HL-60 (cell line): ENCODE measurements at regions not wholly inside any gene's neighbourhood (a gene's known extent, or its start where the extent isn't known, plus 50 kb on each side); places are given as distances from the start of the nearest gene placed in this dataset.

ENCODE experiments used
- DNase-seq, 2 experiments: peaks; one replicate each; pipeline ENCODE4 v3.0.0-alpha.2; 2010 to 2020; ENCODE audit warnings: low read depth in 1 of 2, low spot score in 1 of 2
- H3K27ac ChIP-seq: fragments of 250-450 bp; sonication (Bioruptor Pico); replicated peaks from 2 replicates; pipeline ENCODE4 v1.5.1; 2020; ENCODE audit warnings: mild to moderate bottlenecking, moderate library complexity
- H3K27me3 ChIP-seq: fragments of 250-450 bp; sonication (Bioruptor Pico); 2 replicates; pipeline ENCODE4 v1.5.1; 2021; ENCODE audit warnings: mild to moderate bottlenecking, moderate library complexity; ENCODE audit not compliant: insufficient read depth, poor library complexity, severe bottlenecking
- H3K4me3 ChIP-seq: replicated peaks from 2 replicates; pipeline ENCODE4 v1.5.1; 2011; ENCODE audit warnings: mild to moderate bottlenecking, control low read depth, low read length; ENCODE audit not compliant: insufficient read depth
- GABPA ChIP-seq: IDR thresholded peaks from 2 replicates; pipeline ENCODE4 v1.6.1; 2012; ENCODE audit warnings: low read depth
- POLR2AphosphoS5 ChIP-seq: IDR thresholded peaks from 2 replicates; pipeline ENCODE4 v1.6.1; 2012; ENCODE audit warnings: low read depth
- SPI1 ChIP-seq: IDR thresholded peaks from 2 replicates; pipeline ENCODE4 v1.6.1; 2012; ENCODE audit warnings: low read depth, mild to moderate bottlenecking, borderline replicate concordance
- TF ChIP-seq, protein P1 (sequence below): IDR thresholded peaks from 2 replicates; pipeline ENCODE4 v1.6.1; 2012; ENCODE audit warnings: low read depth; ENCODE audit not compliant: insufficient replicate concordance
- TF ChIP-seq, protein P2 (sequence below): IDR thresholded peaks from one replicate; pipeline ENCODE4 v1.5.1; 2011; ENCODE audit warnings: low read length, control low read depth, inconsistent platforms; ENCODE audit not compliant: insufficient read depth

DNA sequence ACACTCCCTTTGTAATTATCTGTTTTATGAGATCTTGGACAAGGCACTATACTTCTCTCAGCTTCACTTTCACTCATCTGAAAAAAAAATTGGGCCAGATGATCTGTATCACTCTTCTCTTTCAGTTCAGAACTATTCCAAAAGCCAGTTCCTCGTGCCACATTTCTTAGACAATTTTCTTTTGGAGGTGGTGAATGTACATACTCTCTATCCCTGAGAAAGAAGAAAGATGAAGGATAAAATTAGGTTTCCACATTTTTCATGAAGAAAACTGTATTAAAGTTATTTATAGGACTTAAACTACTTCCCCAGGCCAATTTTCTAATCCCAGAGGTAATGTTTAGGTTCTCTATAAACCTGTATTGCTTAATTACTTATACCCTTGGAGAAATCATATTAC, 171.6 kb downstream of the SLC6A15 start:
- H3K4me3 ChIP-seq = no peak overlapping the region
- H3K27me3 ChIP-seq = no peaks in the 10 kb centered on the region
- DNase-seq = no peak
- no peak for TF ChIP-seq GABPA
- TF ChIP-seq POLR2AphosphoS5 = no peak
- TF ChIP-seq, protein P1, sequence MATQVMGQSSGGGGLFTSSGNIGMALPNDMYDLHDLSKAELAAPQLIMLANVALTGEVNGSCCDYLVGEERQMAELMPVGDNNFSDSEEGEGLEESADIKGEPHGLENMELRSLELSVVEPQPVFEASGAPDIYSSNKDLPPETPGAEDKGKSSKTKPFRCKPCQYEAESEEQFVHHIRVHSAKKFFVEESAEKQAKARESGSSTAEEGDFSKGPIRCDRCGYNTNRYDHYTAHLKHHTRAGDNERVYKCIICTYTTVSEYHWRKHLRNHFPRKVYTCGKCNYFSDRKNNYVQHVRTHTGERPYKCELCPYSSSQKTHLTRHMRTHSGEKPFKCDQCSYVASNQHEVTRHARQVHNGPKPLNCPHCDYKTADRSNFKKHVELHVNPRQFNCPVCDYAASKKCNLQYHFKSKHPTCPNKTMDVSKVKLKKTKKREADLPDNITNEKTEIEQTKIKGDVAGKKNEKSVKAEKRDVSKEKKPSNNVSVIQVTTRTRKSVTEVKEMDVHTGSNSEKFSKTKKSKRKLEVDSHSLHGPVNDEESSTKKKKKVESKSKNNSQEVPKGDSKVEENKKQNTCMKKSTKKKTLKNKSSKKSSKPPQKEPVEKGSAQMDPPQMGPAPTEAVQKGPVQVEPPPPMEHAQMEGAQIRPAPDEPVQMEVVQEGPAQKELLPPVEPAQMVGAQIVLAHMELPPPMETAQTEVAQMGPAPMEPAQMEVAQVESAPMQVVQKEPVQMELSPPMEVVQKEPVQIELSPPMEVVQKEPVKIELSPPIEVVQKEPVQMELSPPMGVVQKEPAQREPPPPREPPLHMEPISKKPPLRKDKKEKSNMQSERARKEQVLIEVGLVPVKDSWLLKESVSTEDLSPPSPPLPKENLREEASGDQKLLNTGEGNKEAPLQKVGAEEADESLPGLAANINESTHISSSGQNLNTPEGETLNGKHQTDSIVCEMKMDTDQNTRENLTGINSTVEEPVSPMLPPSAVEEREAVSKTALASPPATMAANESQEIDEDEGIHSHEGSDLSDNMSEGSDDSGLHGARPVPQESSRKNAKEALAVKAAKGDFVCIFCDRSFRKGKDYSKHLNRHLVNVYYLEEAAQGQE = no peak
- TF ChIP-seq, protein P2, sequence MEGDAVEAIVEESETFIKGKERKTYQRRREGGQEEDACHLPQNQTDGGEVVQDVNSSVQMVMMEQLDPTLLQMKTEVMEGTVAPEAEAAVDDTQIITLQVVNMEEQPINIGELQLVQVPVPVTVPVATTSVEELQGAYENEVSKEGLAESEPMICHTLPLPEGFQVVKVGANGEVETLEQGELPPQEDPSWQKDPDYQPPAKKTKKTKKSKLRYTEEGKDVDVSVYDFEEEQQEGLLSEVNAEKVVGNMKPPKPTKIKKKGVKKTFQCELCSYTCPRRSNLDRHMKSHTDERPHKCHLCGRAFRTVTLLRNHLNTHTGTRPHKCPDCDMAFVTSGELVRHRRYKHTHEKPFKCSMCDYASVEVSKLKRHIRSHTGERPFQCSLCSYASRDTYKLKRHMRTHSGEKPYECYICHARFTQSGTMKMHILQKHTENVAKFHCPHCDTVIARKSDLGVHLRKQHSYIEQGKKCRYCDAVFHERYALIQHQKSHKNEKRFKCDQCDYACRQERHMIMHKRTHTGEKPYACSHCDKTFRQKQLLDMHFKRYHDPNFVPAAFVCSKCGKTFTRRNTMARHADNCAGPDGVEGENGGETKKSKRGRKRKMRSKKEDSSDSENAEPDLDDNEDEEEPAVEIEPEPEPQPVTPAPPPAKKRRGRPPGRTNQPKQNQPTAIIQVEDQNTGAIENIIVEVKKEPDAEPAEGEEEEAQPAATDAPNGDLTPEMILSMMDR = no peak
- TF ChIP-seq SPI1 = no peak
- no peak overlapping the region for H3K27ac ChIP-seq

DNA sequence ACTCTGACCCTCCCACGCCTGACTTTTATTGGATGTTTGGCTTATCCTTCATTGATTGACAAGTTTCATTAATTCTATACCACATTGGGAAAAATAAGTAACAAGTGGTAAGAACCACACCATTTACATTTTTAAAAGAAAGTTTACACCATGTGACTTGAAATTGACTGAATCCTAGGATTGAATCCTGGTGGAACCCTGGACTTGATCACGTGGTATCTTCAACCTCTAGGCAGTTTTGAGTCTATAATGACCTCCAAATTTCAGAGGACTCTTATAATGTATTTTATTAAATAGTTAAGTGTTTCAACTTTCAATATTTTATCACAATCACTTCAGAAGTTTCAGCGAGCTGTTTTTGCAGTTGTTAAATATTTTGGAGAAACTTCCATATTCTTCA, 172.0 kb downstream of the SLC6A15 start:
- TF ChIP-seq, protein P1 = no peak
- TF ChIP-seq GABPA (no peak), SPI1 (no peak), POLR2AphosphoS5 (no peak)
- TF ChIP-seq, protein P2 = no peak
- H3K27ac ChIP-seq = no peak overlapping the region

DNA sequence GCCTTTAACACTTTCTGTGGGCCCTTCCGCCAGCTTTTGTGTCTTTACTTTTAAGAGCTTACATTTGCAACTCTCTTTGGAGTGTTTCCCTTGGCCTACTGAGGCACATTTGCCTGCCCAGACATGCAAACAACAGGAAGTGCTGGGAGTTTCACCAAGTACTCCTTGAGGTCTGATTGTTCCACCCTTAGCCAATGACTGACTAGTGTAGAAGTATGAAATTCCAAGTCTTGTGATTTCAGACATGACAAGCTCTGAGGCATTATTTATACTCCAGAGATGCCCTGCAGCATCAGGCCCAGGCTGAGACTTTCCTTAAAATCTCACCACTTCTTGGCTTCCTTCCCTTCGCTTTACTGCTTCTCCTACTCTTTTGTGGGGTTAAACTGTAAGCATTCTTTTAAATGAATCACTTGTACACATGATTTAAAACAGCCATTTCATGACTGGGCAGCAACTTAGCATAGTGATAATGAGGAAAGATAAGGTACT, 174.1 kb downstream of the SLC6A15 start:
- H3K4me3 ChIP-seq = no peak overlapping the region
- no peak for DNase-seq
- TF ChIP-seq, protein P1 = no peak
- TF ChIP-seq GABPA (no peak), POLR2AphosphoS5 (no peak), SPI1 (no peak)
- TF ChIP-seq, protein P2 = no peak
- H3K27ac ChIP-seq = no peak overlapping the region
- H3K27me3 ChIP-seq = no peaks in the 10 kb centered on the region

More for the DNA sequence above, 172.0 kb downstream of the SLC6A15 start:
- no peaks in the 10 kb centered on the region for H3K27me3 ChIP-seq
- H3K4me3 ChIP-seq = no peak overlapping the region
- DNase-seq = no peak
